Thymus (tissue), 11 donors: ENCODE measurements at regions not wholly inside any gene's neighbourhood (a gene's known extent, or its start where the extent isn't known, plus 50 kb on each side); places are given as distances from the start of the nearest gene placed in this dataset.

ENCODE experiments used
- DNase-seq, 9 donors: peaks; one replicate each; pipeline ENCODE4 v3.0.0-alpha.2; 2013; ENCODE audit warnings: low spot score in 9 of 9, low read depth in 6 of 9, missing footprints in 1 of 9
- H3K27ac ChIP-seq, 2 donors: one replicate each; pipeline ENCODE4 v1.5.1; 2013; ENCODE audit warnings: control low read depth in 1 of 2, low read depth in 1 of 2, low read length in 1 of 2, mild to moderate bottlenecking in 1 of 2, moderate library complexity in 1 of 2
- H3K27me3 ChIP-seq, 2 donors: one replicate each; pipeline ENCODE4 v1.5.1; 2013; ENCODE audit warnings: low read length in 1 of 2; ENCODE audit not compliant: control insufficient read depth in 2 of 2, insufficient read depth in 1 of 2
- H3K36me3 ChIP-seq, 2 donors: one replicate each; pipeline ENCODE4 v1.5.1; 2013; ENCODE audit warnings: low read length in 1 of 2, mild to moderate bottlenecking in 1 of 2, moderate library complexity in 1 of 2; ENCODE audit not compliant: control insufficient read depth in 2 of 2, insufficient read depth in 2 of 2
- H3K4me1 ChIP-seq, 2 donors: one replicate each; pipeline ENCODE4 v1.5.1; 2013; ENCODE audit warnings: low read length in 2 of 2; ENCODE audit not compliant: control insufficient read depth in 2 of 2, insufficient read depth in 2 of 2
- H3K4me3 ChIP-seq, 2 donors: one replicate each; pipeline ENCODE4 v1.5.1; 2013; ENCODE audit warnings: low read length in 2 of 2, control low read depth in 1 of 2, mild to moderate bottlenecking in 1 of 2
- H3K9me3 ChIP-seq, 2 donors: one replicate each; pipeline ENCODE4 v1.5.1; 2013; ENCODE audit warnings: low read length in 1 of 2, mild to moderate bottlenecking in 1 of 2; ENCODE audit not compliant: control insufficient read depth in 2 of 2, insufficient read depth in 1 of 2
- WGBS: extraction: QIAGEN DNeasy Blood & Tissue Kit; methylation state at CpG from one replicate; pipeline ENCODE4 v1.1.7; 2013; 5-methylcytosine and 5-hydroxymethylcytosine counted together
- donor health status: healthy.

GRCh38 chr6:22106961-22107360 is 189.9 kb downstream of the PRL start:
- H3K9me3 ChIP-seq = no peaks in the 10 kb centered on the region
- peaks cover 6 to 10% of the 10 kb centered on the region in 2 donors for H3K4me1 ChIP-seq
- no peak for DNase-seq
- H3K27me3 ChIP-seq = no peaks in the 10 kb centered on the region
- no peak overlapping the region for H3K4me3 ChIP-seq
- H3K27ac ChIP-seq = no peak overlapping the region
- WGBS = 64% methylated on average over 3 of the region's 3 CpGs
- peaks cover 4 to 32% of the 10 kb centered on the region in 2 donors for H3K36me3 ChIP-seq

GRCh38 chr6:22108199-22108598 is 188.6 kb downstream of the PRL start:
- DNase-seq = no peak
- Histone ChIP-seq H3K27ac (no peak overlapping the region), H3K4me1 (peaks cover 6 to 10% of the 10 kb centered on the region in 2 donors), H3K36me3 (peaks cover 4 to 37% of the 10 kb centered on the region in 2 donors), H3K4me3 (no peak overlapping the region), H3K27me3 (no peaks in the 10 kb centered on the region), H3K9me3 (no peaks in the 10 kb centered on the region)
- 83% methylated on average over 7 of the region's 7 CpGs for WGBS

GRCh38 chr6:22110061-22110460 is 186.8 kb downstream of the PRL start:
- DNase-seq = peak in 1 of 9 donors; percentile 35
- H3K4me3 ChIP-seq = no peak overlapping the region
- H3K9me3 ChIP-seq = no peaks in the 10 kb centered on the region
- H3K36me3 ChIP-seq = peaks cover 0 to 34% of the 10 kb centered on the region in 2 donors
- WGBS = 70% methylated on average over 6 of the region's 6 CpGs
- H3K27ac ChIP-seq = no peak overlapping the region
- peaks cover 6 to 10% of the 10 kb centered on the region in 2 donors for H3K4me1 ChIP-seq
- H3K27me3 ChIP-seq = no peaks in the 10 kb centered on the region

- peaks cover 6 to 7% of the 10 kb centered on the region in 2 donors for H3K4me1 ChIP-seq
- WGBS = 95% methylated on average over 2 of the region's 2 CpGs
- no peak for DNase-seq
- no peaks in the 10 kb centered on the region for H3K27me3 ChIP-seq
- H3K4me3 ChIP-seq = no peak overlapping the region
- H3K9me3 ChIP-seq = no peaks in the 10 kb centered on the region
- no peak overlapping the region for H3K27ac ChIP-seq
- H3K36me3 ChIP-seq = peaks cover 0 to 46% of the 10 kb centered on the region in 2 donors
Measured at GRCh38 chr6:22112461-22112860, 184.4 kb downstream of the PRL start.

GRCh38 chr6:22113026-22113766 is 183.6 kb downstream of the PRL start:
- H3K9me3 ChIP-seq = no peaks in the 10 kb centered on the region
- H3K4me1 ChIP-seq = peaks cover 6 to 7% of the 10 kb centered on the region in 2 donors
- no peak overlapping the region for H3K4me3 ChIP-seq
- DNase-seq = no peak
- H3K27me3 ChIP-seq = no peaks in the 10 kb centered on the region
- 97% methylated on average over 4 of the region's 4 CpGs for WGBS
- H3K36me3 ChIP-seq = peaks cover 0 to 53% of the 10 kb centered on the region in 2 donors
- no peak overlapping the region for H3K27ac ChIP-seq

- Histone ChIP-seq H3K4me3 (no peak overlapping the region), H3K27ac (no peak overlapping the region), H3K27me3 (no peaks in the 10 kb centered on the region), H3K9me3 (no peaks in the 10 kb centered on the region), H3K4me1 (peaks cover 7% of the 10 kb centered on the region in 2 donors), H3K36me3 (peaks cover 0 to 52% of the 10 kb centered on the region in 2 donors)
- 78% methylated on average over 5 of the region's 5 CpGs for WGBS
- no peak for DNase-seq
Measured at GRCh38 chr6:22115559-22115958, 181.3 kb downstream of the PRL start.

- Histone ChIP-seq H3K9me3 (no peaks in the 10 kb centered on the region), H3K27ac (no peak overlapping the region), H3K27me3 (no peaks in the 10 kb centered on the region), H3K4me3 (no peak overlapping the region), H3K36me3 (peaks cover 0 to 46% of the 10 kb centered on the region in 2 donors), H3K4me1 (peaks cover 7% of the 10 kb centered on the region in 2 donors)
- DNase-seq = no peak
- WGBS = over 99% methylated on average over 2 of the region's 2 CpGs
Measured at GRCh38 chr6:22117631-22118030, 179.2 kb downstream of the PRL start.

GRCh38 chr6:22119500-22119899 is 177.3 kb downstream of the PRL start:
- Histone ChIP-seq H3K27ac (peak overlapping the region in 1 of 2 donors; percentile 73), H3K4me3 (no peak overlapping the region), H3K36me3 (peaks cover 0 to 43% of the 10 kb centered on the region in 2 donors), H3K27me3 (no peaks in the 10 kb centered on the region), H3K4me1 (peaks cover 7% of the 10 kb centered on the region in 2 donors), H3K9me3 (no peaks in the 10 kb centered on the region)
- DNase-seq = peak in 4 of 9 donors; percentile 35 to 68 (median 50)
- WGBS = 61% methylated on average over 1 of the region's 1 CpG

- Histone ChIP-seq H3K9me3 (no peaks in the 10 kb centered on the region), H3K4me1 (peaks cover 0 to under 1% of the 10 kb centered on the region in 2 donors), H3K4me3 (no peak overlapping the region), H3K27ac (no peak overlapping the region), H3K27me3 (no peaks in the 10 kb centered on the region), H3K36me3 (peaks cover 0 to 34% of the 10 kb centered on the region in 2 donors)
- no peak for DNase-seq
- 92% methylated on average over 2 of the region's 2 CpGs for WGBS
Measured at GRCh38 chr6:22124756-22125155, 172.1 kb downstream of the PRL start.
